ENCODE measurements at regions not wholly inside any gene's neighbourhood (a gene's known extent, or its start where the extent isn't known, plus 50 kb on each side); places are given as distances from the start of the nearest gene placed in this dataset.

- peaks cover 5% of the 10 kb centered on the region for H3K9me3 Mint-ChIP-seq (ENCODE audit: unreplicated experiment)
- Histone ChIP-seq H3K4me1 (ENCODE audit: insufficient read depth, low read length) (no peaks in the 10 kb centered on the region), H3K9ac (ENCODE audit: low read length) (no peak overlapping the region), H3K27ac (ENCODE audit: low read depth, low read length) (no peak overlapping the region), H3K79me2 (ENCODE audit: insufficient read depth, low read length) (no peaks in the 10 kb centered on the region), H4K20me1 (ENCODE audit: insufficient read depth, low read length) (no peaks in the 10 kb centered on the region), H2AFZ (ENCODE audit: low read depth, low read length) (no peak overlapping the region), H3K27me3 (ENCODE audit: insufficient read depth, low read length) (no peaks in the 10 kb centered on the region), H3K4me2 (ENCODE audit: low read length) (no peak overlapping the region), H3K4me3 (ENCODE audit: insufficient read depth, low read depth, low read length) (no peak overlapping the region), H3K36me3 (ENCODE audit: insufficient read depth, low read length) (no peaks in the 10 kb centered on the region), H3K9me3 (ENCODE audit: insufficient read depth, low read depth, low read length) (no peaks in the 10 kb centered on the region)
- no peak overlapping the region for H3K4me3 Mint-ChIP-seq (ENCODE audit: unreplicated experiment)
- DNase-seq (ENCODE audit: low read depth) (no peak), FAIRE-seq (no peak)
- H3K4me1 Mint-ChIP-seq (ENCODE audit: low read depth, unreplicated experiment), result no peaks in the 10 kb centered on the region
- no peaks in the 10 kb centered on the region for H3K36me3 Mint-ChIP-seq (ENCODE audit: low read depth, unreplicated experiment)
- no peak overlapping the region for H3K27ac Mint-ChIP-seq (ENCODE audit: unreplicated experiment)
- H3K27me3 Mint-ChIP-seq (ENCODE audit: low read depth, unreplicated experiment), result peaks cover 2% of the 10 kb centered on the region
- TF ChIP-seq EZH2 (IDR thresholded peaks at IDR 0.05; ENCODE audit: insufficient read depth, low read length), result no peak
- no peak for TF ChIP-seq CTCF (IDR thresholded peaks at IDR 0.05; ENCODE audit: insufficient read depth, low read depth, low read length)
These were observed 122.7 kb upstream of the GHR start for GRCh38 chr5:42300496-42300895.

- Histone ChIP-seq H2AFZ (ENCODE audit: low read depth, low read length) (no peak overlapping the region), H3K36me3 (ENCODE audit: insufficient read depth, low read length) (no peaks in the 10 kb centered on the region), H3K27me3 (ENCODE audit: insufficient read depth, low read length) (no peaks in the 10 kb centered on the region), H3K27ac (ENCODE audit: low read depth, low read length) (no peak overlapping the region), H3K4me1 (ENCODE audit: insufficient read depth, low read length) (no peaks in the 10 kb centered on the region), H3K4me3 (ENCODE audit: insufficient read depth, low read depth, low read length) (no peak overlapping the region), H3K9ac (ENCODE audit: low read length) (no peak overlapping the region), H3K4me2 (ENCODE audit: low read length) (no peak overlapping the region), H3K9me3 (ENCODE audit: insufficient read depth, low read depth, low read length) (no peaks in the 10 kb centered on the region), H4K20me1 (ENCODE audit: insufficient read depth, low read length) (no peaks in the 10 kb centered on the region), H3K79me2 (ENCODE audit: insufficient read depth, low read length) (no peaks in the 10 kb centered on the region)
- no peaks in the 10 kb centered on the region for H3K36me3 Mint-ChIP-seq (ENCODE audit: low read depth, unreplicated experiment)
- no peak overlapping the region for H3K27ac Mint-ChIP-seq (ENCODE audit: unreplicated experiment)
- TF ChIP-seq CTCF (IDR thresholded peaks at IDR 0.05; ENCODE audit: insufficient read depth, low read depth, low read length) (no peak), EZH2 (IDR thresholded peaks at IDR 0.05; ENCODE audit: insufficient read depth, low read length) (no peak)
- H3K27me3 Mint-ChIP-seq (ENCODE audit: low read depth, unreplicated experiment), result peaks cover 7% of the 10 kb centered on the region
- H3K9me3 Mint-ChIP-seq (ENCODE audit: unreplicated experiment), result peaks cover 5% of the 10 kb centered on the region
- H3K4me1 Mint-ChIP-seq (ENCODE audit: low read depth, unreplicated experiment), result no peaks in the 10 kb centered on the region
- FAIRE-seq (no peak), DNase-seq (ENCODE audit: low read depth) (no peak)
- no peak overlapping the region for H3K4me3 Mint-ChIP-seq (ENCODE audit: unreplicated experiment)
These were observed 121.9 kb upstream of the GHR start for GRCh38 chr5:42301349-42301748.

- no peak for TF ChIP-seq CTCF (IDR thresholded peaks at IDR 0.05; ENCODE audit: insufficient read depth, low read depth, low read length)
- TF ChIP-seq EZH2 (IDR thresholded peaks at IDR 0.05; ENCODE audit: insufficient read depth, low read length), result no peak
- DNase-seq (ENCODE audit: low read depth) (no peak), FAIRE-seq (no peak)
- Mint-ChIP-seq H3K27me3 (ENCODE audit: low read depth, unreplicated experiment) (peaks cover 9% of the 10 kb centered on the region), H3K4me3 (ENCODE audit: unreplicated experiment) (no peak overlapping the region), H3K27ac (ENCODE audit: unreplicated experiment) (no peak overlapping the region), H3K36me3 (ENCODE audit: low read depth, unreplicated experiment) (no peaks in the 10 kb centered on the region), H3K9me3 (ENCODE audit: unreplicated experiment) (peaks cover 3% of the 10 kb centered on the region), H3K4me1 (ENCODE audit: low read depth, unreplicated experiment) (no peaks in the 10 kb centered on the region)
- Histone ChIP-seq H4K20me1 (ENCODE audit: insufficient read depth, low read length) (no peaks in the 10 kb centered on the region), H3K4me2 (ENCODE audit: low read length) (no peak overlapping the region), H3K79me2 (ENCODE audit: insufficient read depth, low read length) (no peaks in the 10 kb centered on the region), H3K27me3 (ENCODE audit: insufficient read depth, low read length) (no peaks in the 10 kb centered on the region), H3K36me3 (ENCODE audit: insufficient read depth, low read length) (no peaks in the 10 kb centered on the region), H3K27ac (ENCODE audit: low read depth, low read length) (no peak overlapping the region), H3K9me3 (ENCODE audit: insufficient read depth, low read depth, low read length) (no peaks in the 10 kb centered on the region), H3K9ac (ENCODE audit: low read length) (no peak overlapping the region), H3K4me1 (ENCODE audit: insufficient read depth, low read length) (no peaks in the 10 kb centered on the region), H2AFZ (ENCODE audit: low read depth, low read length) (no peak overlapping the region), H3K4me3 (ENCODE audit: insufficient read depth, low read depth, low read length) (no peak overlapping the region)
These were observed 121.1 kb upstream of the GHR start for GRCh38 chr5:42302186-42302585.

Measured in astrocyte (in vitro differentiated cells and primary cell).